ENCODE measurements at regions not wholly inside any gene's neighbourhood (a gene's known extent, or its start where the extent isn't known, plus 50 kb on each side); places are given as distances from the start of the nearest gene placed in this dataset.
"Not testable (repeated sequence)": the region's sequence is repeated elsewhere in the genome, so short reads cannot be mapped to it uniquely, and the experiment has no call there.

GRCh38 chr5:134471858-134472449 is 53.5 kb upstream of the JADE2 start:
- H3K27me3 Mint-ChIP-seq; H3K27ac Mint-ChIP-seq; H3K9me3 Mint-ChIP-seq (ENCODE audit: low read depth); H3K36me3 Mint-ChIP-seq; H3K4me1 Mint-ChIP-seq (ENCODE audit: low read depth); H3K4me3 Mint-ChIP-seq: not testable (repeated sequence)

GRCh38 chr5:134468921-134469400 is 56.5 kb upstream of the JADE2 start:
- no peak overlapping the region for H3K27ac Mint-ChIP-seq
- H3K36me3 Mint-ChIP-seq = no peaks in the 10 kb centered on the region
- peaks cover 6% of the 10 kb centered on the region for H3K9me3 Mint-ChIP-seq (ENCODE audit: low read depth)
- peaks cover 16% of the 10 kb centered on the region for H3K4me1 Mint-ChIP-seq (ENCODE audit: low read depth)
- no peak overlapping the region for H3K4me3 Mint-ChIP-seq
- H3K27me3 Mint-ChIP-seq = no peaks in the 10 kb centered on the region

- Mint-ChIP-seq H3K9me3 (ENCODE audit: low read depth) (no peaks in the 10 kb centered on the region), H3K27ac (no peak overlapping the region), H3K27me3 (no peaks in the 10 kb centered on the region), H3K36me3 (no peaks in the 10 kb centered on the region), H3K4me1 (ENCODE audit: low read depth) (peaks cover 16% of the 10 kb centered on the region), H3K4me3 (peak overlapping the region; percentile 83)
These were observed 55.5 kb upstream of the CDKN2AIPNL start for GRCh38 chr5:134467231-134467630.

GRCh38 chr5:134466241-134467069 is 54.8 kb upstream of the CDKN2AIPNL start:
- peaks cover 14% of the 10 kb centered on the region for H3K4me1 Mint-ChIP-seq (ENCODE audit: low read depth)
- peak overlapping the region; percentile 61 for H3K27ac Mint-ChIP-seq
- no peaks in the 10 kb centered on the region for H3K9me3 Mint-ChIP-seq (ENCODE audit: low read depth)
- no peaks in the 10 kb centered on the region for H3K27me3 Mint-ChIP-seq
- no peaks in the 10 kb centered on the region for H3K36me3 Mint-ChIP-seq
- peak overlapping the region; percentile 83 for H3K4me3 Mint-ChIP-seq

- H3K36me3 Mint-ChIP-seq = no peaks in the 10 kb centered on the region
- peaks cover 14% of the 10 kb centered on the region for H3K4me1 Mint-ChIP-seq (ENCODE audit: low read depth)
- no peaks in the 10 kb centered on the region for H3K9me3 Mint-ChIP-seq (ENCODE audit: low read depth)
- no peaks in the 10 kb centered on the region for H3K27me3 Mint-ChIP-seq
- peak overlapping the region; percentile 61 for H3K27ac Mint-ChIP-seq
- H3K4me3 Mint-ChIP-seq = peak overlapping the region; percentile 83
These were observed 54.1 kb upstream of the CDKN2AIPNL start for GRCh38 chr5:134465816-134466240.

DNA sequence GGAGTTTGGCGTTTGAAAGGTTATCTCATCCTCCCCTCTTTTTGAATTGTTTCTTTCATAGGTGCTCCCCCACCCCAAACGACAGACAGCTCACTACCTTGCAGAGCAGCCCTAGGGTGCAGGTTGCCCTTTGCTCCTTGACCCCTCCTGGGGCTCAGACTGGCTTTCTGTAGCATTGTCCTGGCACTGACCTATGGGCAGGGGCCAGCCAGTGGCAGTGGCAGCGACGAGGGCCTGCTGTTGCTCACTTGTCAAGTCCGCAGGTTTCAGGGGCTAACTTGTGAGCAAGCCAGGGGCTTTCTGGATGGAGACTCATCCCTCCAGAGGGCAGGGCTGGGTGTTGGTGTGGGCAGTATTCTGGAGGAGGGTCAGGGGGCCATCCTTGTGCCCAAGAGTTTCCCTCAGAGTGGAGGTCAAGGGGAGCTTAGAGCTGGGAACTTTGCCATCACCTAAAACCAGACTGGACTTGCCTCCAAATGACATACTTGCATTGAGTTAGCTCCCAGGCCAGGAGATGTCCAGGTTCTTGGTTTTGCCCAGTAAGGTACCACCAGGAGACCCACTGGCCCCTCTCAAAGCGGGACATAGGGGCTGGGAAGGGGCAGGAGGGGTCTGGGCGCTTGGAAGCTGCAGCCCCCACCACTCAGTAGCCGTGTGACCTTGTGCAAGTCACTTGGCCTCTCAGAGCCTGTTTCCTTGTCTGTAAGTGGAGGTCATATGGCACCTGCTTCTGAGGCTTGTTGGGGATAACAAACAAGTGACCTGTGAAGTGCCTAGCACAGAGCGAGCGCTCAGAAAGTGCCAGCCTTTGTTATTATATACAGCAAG is 53.5 kb upstream of the CDKN2AIPNL start:
- no peak overlapping the region for H3K27ac Mint-ChIP-seq
- H3K27me3 Mint-ChIP-seq = no peaks in the 10 kb centered on the region
- H3K4me3 Mint-ChIP-seq = peak overlapping the region; percentile 83
- no peaks in the 10 kb centered on the region for H3K9me3 Mint-ChIP-seq (ENCODE audit: low read depth)
- no peaks in the 10 kb centered on the region for H3K36me3 Mint-ChIP-seq
- peaks cover 14% of the 10 kb centered on the region for H3K4me1 Mint-ChIP-seq (ENCODE audit: low read depth)

DNA sequence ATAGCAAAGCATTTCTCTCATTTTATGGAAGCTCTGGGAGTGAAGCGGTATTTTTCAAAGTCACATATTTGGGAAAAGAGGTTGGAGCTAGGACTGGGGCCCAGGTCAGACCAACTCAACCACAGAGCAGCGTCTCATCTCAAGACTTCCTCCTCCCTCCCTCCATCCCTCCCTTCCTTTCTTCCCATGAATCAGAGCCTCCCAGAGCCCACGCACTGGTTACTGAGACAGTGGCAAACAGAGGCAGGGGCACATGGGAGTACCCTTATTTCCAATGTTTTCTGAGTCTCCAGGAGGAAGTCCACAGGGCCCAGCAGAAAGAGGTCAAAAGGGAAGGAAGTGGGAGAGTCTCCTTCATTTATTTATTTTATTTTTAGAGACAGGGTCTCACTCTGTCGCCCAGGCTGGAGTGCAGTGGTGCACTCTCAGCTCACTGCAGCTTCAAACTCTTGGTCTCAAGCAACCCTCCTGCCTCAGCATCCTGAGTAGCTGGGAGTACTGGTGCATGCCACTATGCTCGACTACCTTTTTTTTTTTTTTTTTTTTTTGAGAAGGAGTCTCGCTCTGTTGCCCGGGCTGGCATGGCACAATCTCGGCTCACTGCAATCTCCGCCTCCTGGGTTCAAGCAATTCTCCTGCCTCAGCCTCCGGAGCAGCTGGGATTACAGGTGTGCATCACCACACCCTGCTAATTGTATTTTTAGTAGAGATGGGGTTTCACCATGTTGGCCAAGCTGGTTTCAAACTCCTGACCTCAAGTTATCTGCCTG is 52.5 kb upstream of the CDKN2AIPNL start:
- Mint-ChIP-seq H3K27ac (no peak overlapping the region), H3K36me3 (no peaks in the 10 kb centered on the region), H3K4me3 (no peak overlapping the region), H3K4me1 (ENCODE audit: low read depth) (peaks cover 14% of the 10 kb centered on the region), H3K9me3 (ENCODE audit: low read depth) (no peaks in the 10 kb centered on the region), H3K27me3 (no peaks in the 10 kb centered on the region)

- H3K4me1 Mint-ChIP-seq (ENCODE audit: low read depth) = peaks cover 14% of the 10 kb centered on the region
- no peaks in the 10 kb centered on the region for H3K9me3 Mint-ChIP-seq (ENCODE audit: low read depth)
- no peaks in the 10 kb centered on the region for H3K36me3 Mint-ChIP-seq
- no peak overlapping the region for H3K4me3 Mint-ChIP-seq
- no peaks in the 10 kb centered on the region for H3K27me3 Mint-ChIP-seq
- H3K27ac Mint-ChIP-seq = no peak overlapping the region
These were observed 51.6 kb upstream of the CDKN2AIPNL start for GRCh38 chr5:134463176-134463720.

DNA sequence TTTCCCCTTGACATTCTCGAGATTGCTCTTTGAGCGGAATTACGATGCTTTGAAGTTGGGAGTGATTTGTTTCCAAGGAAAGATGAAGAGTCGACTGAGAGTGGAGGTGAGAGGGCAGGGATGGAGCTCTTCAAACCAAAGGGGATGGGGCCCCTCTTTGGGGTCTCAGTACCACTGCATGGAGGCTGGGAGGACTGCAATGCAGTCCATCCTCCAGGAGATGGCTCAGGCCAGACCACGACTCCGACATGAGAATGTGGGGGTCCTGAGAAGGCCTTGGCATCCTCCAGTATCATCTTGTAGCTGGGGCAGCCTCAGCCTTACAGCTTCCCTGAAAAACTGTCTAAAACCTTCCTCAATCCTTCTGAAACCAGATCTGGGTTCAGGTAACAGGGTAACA is 51.1 kb upstream of the CDKN2AIPNL start:
- Mint-ChIP-seq H3K9me3 (ENCODE audit: low read depth) (no peaks in the 10 kb centered on the region), H3K4me3 (no peak overlapping the region), H3K27ac (no peak overlapping the region), H3K27me3 (no peaks in the 10 kb centered on the region), H3K4me1 (ENCODE audit: low read depth) (peaks cover 14% of the 10 kb centered on the region), H3K36me3 (no peaks in the 10 kb centered on the region)

DNA sequence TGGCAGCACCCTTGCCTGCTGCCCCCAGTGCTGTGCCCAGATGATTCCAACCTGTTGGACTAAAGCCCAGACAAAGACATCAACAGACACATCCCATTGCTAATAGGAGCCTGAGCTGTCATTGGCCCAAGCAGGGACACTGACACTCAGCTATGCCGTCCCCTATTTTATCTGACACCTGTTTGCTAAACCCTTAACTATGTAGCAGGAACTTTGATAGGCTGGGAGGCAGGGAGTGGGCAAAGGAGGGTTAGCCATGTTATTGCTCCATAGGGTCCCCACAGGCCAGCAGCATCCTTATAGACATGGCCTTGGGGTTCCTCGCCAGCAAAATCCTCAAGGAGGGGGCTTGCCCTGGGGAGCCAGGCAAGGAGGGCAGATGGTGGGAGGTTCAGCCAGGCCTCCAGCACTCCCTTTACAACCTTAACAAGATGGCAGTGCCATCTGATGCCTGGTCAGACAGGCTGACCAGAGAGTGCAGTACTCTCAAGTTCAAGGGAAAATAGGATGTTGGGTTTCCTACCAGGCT is 50.4 kb upstream of the CDKN2AIPNL start:
- Mint-ChIP-seq H3K27me3 (no peaks in the 10 kb centered on the region), H3K9me3 (ENCODE audit: low read depth) (no peaks in the 10 kb centered on the region), H3K4me1 (ENCODE audit: low read depth) (peaks cover 13% of the 10 kb centered on the region), H3K36me3 (no peaks in the 10 kb centered on the region), H3K4me3 (no peak overlapping the region), H3K27ac (no peak overlapping the region)

All from activated naive CD8-positive, alpha-beta T cell (primary cell).